HepG2 (cell line): ENCODE measurements at regions not wholly inside any gene's neighbourhood (a gene's known extent, or its start where the extent isn't known, plus 50 kb on each side); places are given as distances from the start of the nearest gene placed in this dataset.

ENCODE experiments used
- ATAC-seq: fragments of 200-7000 bp; cut with Tn5 transposase; 3 replicates; pipeline ENCODE4 v1.9.1; 2020; ENCODE audit warnings: mild to moderate bottlenecking, moderate library complexity
- BruUV-seq: library from RNA; stranded (reverse); fragments of 400-500 nt; replicated peaks from 2 replicates; lab custom pipeline; 2021; lab: Mats Ljungman, UMichigan
- CTCF ChIA-PET: fragments of 300-600 bp; formaldehyde crosslinking; extraction: SDS; loops from one replicate; lab custom pipeline; 2021; ENCODE audit warnings: low total read pairs, inconsistent platforms, low intra/inter-chr PET ratio; lab: Yijun Ruan, JAX
- POLR2A ChIA-PET: fragments of 350-600 bp; sonication (Branson Sonifier 250); formaldehyde crosslinking; loops from one replicate; lab custom pipeline; 2020; ENCODE audit warnings: antibody characterized with exemption, inconsistent platforms; lab: Yijun Ruan, JAX
- DNase-seq: peaks from one replicate; pipeline ENCODE4 v3.0.0-alpha.2; 2015; ENCODE audit warnings: low spot score
- FAIRE-seq: peaks from 3 replicates; lab custom pipeline; 2011; peaks lifted over from hg19 to GRCh38; lab: Jason Lieb, UNC
- H2AFZ ChIP-seq: one replicate; pipeline ENCODE4 v1.6.1; 2011; ENCODE audit warnings: low read length, inconsistent platforms
- H3K27ac ChIP-seq: fragments of 300-600 bp; 3 replicates; pipeline ENCODE4 v1.8.0; 2011; ENCODE audit warnings: mixed run types, mild to moderate bottlenecking, mixed read lengths, low read length, inconsistent platforms; ENCODE audit not compliant: insufficient read depth; ENCODE audit errors: extremely low read length
- H3K27me3 ChIP-seq, 2 experiments: fragments of 200-600 bp in 1 of 2; 2 replicates in 1 of 2; 3 replicates in 1 of 2; pipeline versions ENCODE4 v1.6.0 to v1.8.0; 2011; ENCODE audit warnings: low read length in 2 of 2, mild to moderate bottlenecking in 2 of 2, moderate library complexity in 2 of 2, inconsistent platforms in 1 of 2; ENCODE audit not compliant: insufficient read depth in 2 of 2, control insufficient read depth in 1 of 2
- H3K36me3 ChIP-seq, 2 experiments: fragments of 200-600 bp in 1 of 2; replicated peaks in 1 of 2; 2 replicates in 1 of 2; 3 replicates in 1 of 2; pipeline versions ENCODE4 v1.5.1 to v1.8.0; 2011; ENCODE audit warnings: low read length in 2 of 2, inconsistent platforms in 1 of 2; ENCODE audit not compliant: insufficient read depth in 2 of 2, control insufficient read depth in 1 of 2
- H3K4me1 ChIP-seq: 2 replicates; pipeline ENCODE4 v1.5.1; 2012; ENCODE audit warnings: low read length, inconsistent platforms; ENCODE audit not compliant: insufficient read depth
- H3K4me2 ChIP-seq: 2 replicates; pipeline ENCODE4 v1.6.0; 2011; ENCODE audit warnings: low read depth, low read length, inconsistent platforms
- H3K4me3 ChIP-seq, 3 experiments: fragments of 200-600 bp in 1 of 3; sonication (generic), shearing (Covaris generic) in 1 of 3; replicated peaks in 1 of 3; 2 replicates each; pipeline ENCODE4 v1.5.1; 2011 to 2016; ENCODE audit warnings: low read length in 3 of 3, inconsistent platforms in 2 of 3, low read depth in 2 of 3, mild to moderate bottlenecking in 2 of 3, control low read depth in 1 of 3, mixed read lengths in 1 of 3; ENCODE audit not compliant: insufficient read depth in 1 of 3
- H3K79me2 ChIP-seq: one replicate; pipeline ENCODE4 v1.6.1; 2011; ENCODE audit warnings: low read length, inconsistent platforms; ENCODE audit not compliant: insufficient read depth
- H3K9ac ChIP-seq: 2 replicates; pipeline ENCODE4 v1.6.0; 2011; ENCODE audit warnings: mild to moderate bottlenecking, low read depth, low read length, inconsistent platforms; ENCODE audit not compliant: insufficient read depth
- H3K9me3 ChIP-seq: 2 replicates; pipeline ENCODE4 v1.5.1; 2012; ENCODE audit warnings: mild to moderate bottlenecking, low read length
- H4K20me1 ChIP-seq: 2 replicates; pipeline ENCODE4 v1.6.0; 2011; ENCODE audit warnings: inconsistent platforms, mild to moderate bottlenecking, low read length, moderate library complexity; ENCODE audit not compliant: insufficient read depth
- BORCS8-MEF2B ChIP-seq: sonication (generic); formaldehyde crosslinking; IDR thresholded peaks from 2 replicates; pipeline ENCODE4 v1.8.0; 2022; ENCODE audit warnings: mild to moderate bottlenecking, missing genetic modification reagents
- PRPF4 ChIP-seq: fragments of 200-400 bp; formaldehyde crosslinking; IDR thresholded peaks from 2 replicates; pipeline ENCODE4 v1.6.1; 2016; ENCODE audit warnings: low read length, low read depth; ENCODE audit not compliant: poor library complexity, severe bottlenecking
- RERE ChIP-seq: IDR thresholded peaks from 2 replicates; pipeline ENCODE4 v1.6.1; 2016; ENCODE audit warnings: low read depth, missing genetic modification reagents, missing compliant biosample characterization
- RXRA ChIP-seq: sonication (generic); formaldehyde crosslinking; IDR thresholded peaks from 2 replicates; pipeline ENCODE4 v1.5.1; 2020; ENCODE audit warnings: missing genetic modification reagents
- ZNF331 ChIP-seq: sonication (generic); formaldehyde crosslinking; IDR thresholded peaks from 2 replicates; pipeline ENCODE4 v1.4.0; 2020; ENCODE audit warnings: missing genetic modification reagents
- WGBS: methylation state at CpG from one replicate; pipeline ENCODE4 v1.1.6; 2017; ENCODE audit warnings: low lambda C conversion rate; 5-methylcytosine and 5-hydroxymethylcytosine counted together
- in situ Hi-C: cut with HindIII; loops from 2 replicates; pipeline ENCODE4 v1.10.0; 2017; ENCODE audit warnings: low pct_unique_long_range_greater_than_20kb; ENCODE audit not compliant: extremely low pct_ligation_motif_present
- intact Hi-C: fragments of 100-400 bp; cut with micrococcal nuclease; formaldehyde crosslinking; loops from one replicate; pipeline ENCODE4 v1.10.0; 2022; ENCODE audit not compliant: unreplicated experiment

DNA sequence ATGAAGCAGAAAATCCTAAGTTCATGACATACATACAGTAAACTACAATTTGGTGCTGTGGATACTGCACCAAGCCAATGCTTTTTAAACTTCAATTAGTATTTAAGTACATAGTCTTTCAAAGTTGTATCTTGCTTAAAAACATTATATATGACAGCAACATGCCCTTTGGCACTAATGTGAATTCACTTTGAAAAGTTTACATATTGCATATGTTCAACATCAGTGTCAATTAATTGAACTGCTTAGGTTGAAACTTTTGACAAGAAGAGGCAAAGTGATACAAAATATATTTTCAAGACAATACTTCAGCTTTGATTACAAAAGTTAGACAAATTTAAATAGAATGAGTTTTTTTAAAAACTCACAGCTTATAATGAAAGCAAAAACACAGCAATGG, 119.4 kb upstream of the ROBO2 start (continued):
- TF ChIP-seq RERE (CRISPR knock-in tag) = no peak

GRCh38 chr3:76923485-76923884, 116.4 kb upstream of the ROBO2 start:
- Histone ChIP-seq H3K4me3 (no peak overlapping the region), H3K4me1 (no peaks in the 10 kb centered on the region), H3K9me3 (no peaks in the 10 kb centered on the region), H3K27ac (no peak overlapping the region), H4K20me1 (no peaks in the 10 kb centered on the region), H3K9ac (no peak overlapping the region), H3K27me3 (no peaks in the 10 kb centered on the region), H2AFZ (no peak overlapping the region), H3K4me2 (no peak overlapping the region), H3K36me3 (no peaks in the 10 kb centered on the region), H3K79me2 (no peaks in the 10 kb centered on the region)
- ChIA-PET CTCF (no interaction called here), POLR2A (no interaction called here)
- no peak for ATAC-seq
- in situ Hi-C loops = no loop called here
- no TSS peak for BruUV-seq
- intact Hi-C loops = no loop called here
- DNase-seq = no peak
- TF ChIP-seq ZNF331 (CRISPR knock-in tag) (no peak), RXRA (CRISPR knock-in tag) (no peak), PRPF4 (no peak), BORCS8-MEF2B (no peak)
- FAIRE-seq = no peak
- WGBS = 0% methylated on average over 1 of the region's 1 CpG
